ENCODE measurements at regions not wholly inside any gene's neighbourhood (a gene's known extent, or its start where the extent isn't known, plus 50 kb on each side); places are given as distances from the start of the nearest gene placed in this dataset.
A peak's percentile ranks its signal among the peaks of the same experiment; 100 is the strongest.

DNA sequence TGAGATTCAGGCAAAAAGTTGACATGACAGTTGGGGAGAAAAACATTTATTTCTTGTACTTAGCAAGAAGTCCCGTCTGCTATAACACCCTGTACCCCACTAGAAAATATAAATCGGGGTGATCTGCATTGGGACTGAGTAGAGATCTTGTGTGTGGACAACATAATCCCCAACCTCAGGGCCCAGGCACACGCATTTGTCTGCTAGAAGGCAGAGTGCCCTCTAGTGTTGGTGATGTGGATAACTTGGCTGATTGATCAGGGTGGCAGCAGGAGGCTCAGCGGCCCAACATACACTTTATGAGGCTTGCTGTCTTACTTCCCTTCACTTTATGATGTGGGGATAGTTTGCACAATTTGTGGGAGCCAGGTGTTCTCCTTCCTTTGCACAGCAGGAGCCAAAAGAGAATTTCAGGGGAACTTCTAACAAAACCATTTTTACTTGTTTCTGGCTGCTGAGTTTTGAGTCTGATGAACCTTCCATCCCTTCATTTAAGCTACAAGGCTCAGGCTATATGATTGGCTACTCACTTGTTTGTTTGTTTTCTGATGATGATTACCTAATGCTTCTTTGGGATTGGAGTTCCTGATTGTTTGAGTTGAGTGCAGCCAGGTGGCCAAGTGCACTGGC is 263.2 kb downstream of the DMAC1 start:
- H3K4me3 ChIP-seq (ENCODE audit: low read length, poor library complexity, severe bottlenecking) = no peak overlapping the region
- H4K20me1 ChIP-seq (ENCODE audit: insufficient read depth, low read length, poor library complexity, severe bottlenecking) = no peaks in the 10 kb centered on the region
- no peak overlapping the region for H2AFZ ChIP-seq (ENCODE audit: low read length)

DNA sequence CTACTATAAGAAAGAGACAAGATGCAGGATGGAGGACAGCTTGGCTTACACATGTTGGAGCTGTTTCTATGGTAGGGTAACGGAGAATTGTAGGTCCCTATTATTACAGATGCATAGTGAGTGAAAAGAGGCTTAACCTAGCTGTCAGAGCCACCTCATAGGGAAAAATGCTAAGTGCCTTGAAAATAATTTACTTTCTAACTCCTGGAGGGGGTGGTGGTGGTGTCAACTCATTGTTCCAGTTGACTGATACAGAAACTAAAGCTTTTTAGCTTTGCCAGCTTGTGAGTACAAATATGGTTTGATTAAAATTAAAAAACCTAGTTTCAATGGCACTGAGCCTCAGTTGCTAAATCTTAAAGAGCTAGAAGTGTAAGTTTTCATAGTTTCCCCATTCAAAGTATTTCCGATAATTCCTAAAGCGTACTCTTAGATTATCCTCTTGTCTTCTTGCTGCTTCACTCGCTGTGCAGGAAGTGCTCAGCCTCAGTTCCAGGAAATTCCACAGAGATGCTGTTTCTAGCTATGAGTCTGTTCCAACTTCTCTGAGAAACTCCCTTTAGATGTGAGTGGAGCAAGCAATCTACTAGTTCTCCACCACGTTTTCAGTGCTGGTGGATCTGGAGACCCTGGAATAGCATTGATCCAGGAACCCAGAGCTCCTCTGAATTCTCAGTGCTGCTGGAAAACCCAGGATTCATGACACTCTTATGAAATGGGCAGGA is 265.2 kb downstream of the DMAC1 start:
- Histone ChIP-seq H3K4me3 (ENCODE audit: low read length, poor library complexity, severe bottlenecking) (no peak overlapping the region), H3K27me3 (ENCODE audit: insufficient read depth, low read length, poor library complexity, severe bottlenecking) (no peaks in the 10 kb centered on the region), H3K9me2 (replicated peaks; ENCODE audit: low read depth, low read length) (no peaks in the 10 kb centered on the region), H4K20me1 (ENCODE audit: insufficient read depth, low read length, poor library complexity, severe bottlenecking) (no peaks in the 10 kb centered on the region), H3K36me3 (ENCODE audit: insufficient read depth, low read length) (no peaks in the 10 kb centered on the region), H3K4me2 (ENCODE audit: low read depth, low read length, poor library complexity, severe bottlenecking) (no peak overlapping the region), H3F3A (ENCODE audit: low read depth) (no peaks in the 10 kb centered on the region), H3K9me3 (ENCODE audit: insufficient read depth, low read depth, low read length) (no peaks in the 10 kb centered on the region), H3K79me2 (ENCODE audit: insufficient read depth, low read length) (no peaks in the 10 kb centered on the region), H3K4me1 (ENCODE audit: insufficient read depth, low read length, poor library complexity, severe bottlenecking) (no peaks in the 10 kb centered on the region), H3K9ac (ENCODE audit: low read depth, low read length, poor library complexity, severe bottlenecking) (no peak overlapping the region), H2AFZ (ENCODE audit: low read length) (no peak overlapping the region)
- TF ChIP-seq, protein P1, sequence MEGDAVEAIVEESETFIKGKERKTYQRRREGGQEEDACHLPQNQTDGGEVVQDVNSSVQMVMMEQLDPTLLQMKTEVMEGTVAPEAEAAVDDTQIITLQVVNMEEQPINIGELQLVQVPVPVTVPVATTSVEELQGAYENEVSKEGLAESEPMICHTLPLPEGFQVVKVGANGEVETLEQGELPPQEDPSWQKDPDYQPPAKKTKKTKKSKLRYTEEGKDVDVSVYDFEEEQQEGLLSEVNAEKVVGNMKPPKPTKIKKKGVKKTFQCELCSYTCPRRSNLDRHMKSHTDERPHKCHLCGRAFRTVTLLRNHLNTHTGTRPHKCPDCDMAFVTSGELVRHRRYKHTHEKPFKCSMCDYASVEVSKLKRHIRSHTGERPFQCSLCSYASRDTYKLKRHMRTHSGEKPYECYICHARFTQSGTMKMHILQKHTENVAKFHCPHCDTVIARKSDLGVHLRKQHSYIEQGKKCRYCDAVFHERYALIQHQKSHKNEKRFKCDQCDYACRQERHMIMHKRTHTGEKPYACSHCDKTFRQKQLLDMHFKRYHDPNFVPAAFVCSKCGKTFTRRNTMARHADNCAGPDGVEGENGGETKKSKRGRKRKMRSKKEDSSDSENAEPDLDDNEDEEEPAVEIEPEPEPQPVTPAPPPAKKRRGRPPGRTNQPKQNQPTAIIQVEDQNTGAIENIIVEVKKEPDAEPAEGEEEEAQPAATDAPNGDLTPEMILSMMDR (conservative IDR thresholded peaks at IDR 0.05; ENCODE audit: low read length) = no peak
- no peak for TF ChIP-seq EZH2phosphoT487 (IDR thresholded peaks at IDR 0.05; ENCODE audit: borderline replicate concordance)

More for the DNA sequence above, 263.2 kb downstream of the DMAC1 start:
- Histone ChIP-seq H3K4me1 (ENCODE audit: insufficient read depth, low read length, poor library complexity, severe bottlenecking) (peaks cover 2% of the 10 kb centered on the region), H3K27me3 (ENCODE audit: insufficient read depth, low read length, poor library complexity, severe bottlenecking) (no peaks in the 10 kb centered on the region), H3K9ac (ENCODE audit: low read depth, low read length, poor library complexity, severe bottlenecking) (no peak overlapping the region), H3F3A (ENCODE audit: low read depth) (no peaks in the 10 kb centered on the region), H3K4me2 (ENCODE audit: low read depth, low read length, poor library complexity, severe bottlenecking) (no peak overlapping the region), H3K79me2 (ENCODE audit: insufficient read depth, low read length) (no peaks in the 10 kb centered on the region), H3K9me2 (replicated peaks; ENCODE audit: low read depth, low read length) (no peaks in the 10 kb centered on the region), H3K36me3 (ENCODE audit: insufficient read depth, low read length) (no peaks in the 10 kb centered on the region), H3K9me3 (ENCODE audit: insufficient read depth, low read depth, low read length) (no peaks in the 10 kb centered on the region)
- TF ChIP-seq, protein P1 (conservative IDR thresholded peaks at IDR 0.05; ENCODE audit: low read length) = peak; percentile 89
- TF ChIP-seq EZH2phosphoT487 (IDR thresholded peaks at IDR 0.05; ENCODE audit: borderline replicate concordance) = no peak

DNA sequence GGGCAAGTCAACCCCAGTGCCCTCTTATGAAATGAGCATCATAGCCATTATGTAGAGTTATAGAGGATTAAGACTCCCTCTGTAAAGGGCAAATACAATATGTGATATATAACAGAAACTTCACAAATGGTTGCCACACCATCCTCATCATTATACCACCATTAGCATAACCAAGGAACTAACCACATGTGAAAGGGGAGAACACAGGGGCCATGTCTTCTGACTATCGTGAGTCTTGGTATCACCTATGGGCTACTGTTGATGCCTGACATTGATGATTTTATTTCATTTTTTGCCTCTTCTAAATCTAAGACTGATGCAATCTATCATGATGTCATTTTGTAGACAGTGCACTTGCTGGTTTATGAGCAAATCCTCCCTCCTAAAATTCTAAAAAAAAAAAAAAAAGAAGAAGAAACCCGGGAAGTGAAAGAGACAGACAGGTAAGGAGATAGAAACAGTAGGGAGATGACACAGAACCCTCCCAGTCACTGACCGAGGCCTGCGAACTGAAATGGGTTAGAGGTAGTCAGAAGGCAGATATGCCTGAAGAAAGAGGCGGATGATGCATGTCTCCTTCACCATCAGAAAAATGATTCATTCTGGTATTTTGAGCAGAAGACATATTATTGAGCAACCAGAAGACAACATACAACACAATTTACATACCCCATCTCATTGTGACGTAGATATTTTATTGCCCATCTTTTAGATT is 266.0 kb downstream of the DMAC1 start:
- Histone ChIP-seq H3K4me2 (ENCODE audit: low read depth, low read length, poor library complexity, severe bottlenecking) (no peak overlapping the region), H3K79me2 (ENCODE audit: insufficient read depth, low read length) (no peaks in the 10 kb centered on the region), H2AFZ (ENCODE audit: low read length) (no peak overlapping the region), H3K9me3 (ENCODE audit: insufficient read depth, low read depth, low read length) (no peaks in the 10 kb centered on the region), H3K36me3 (ENCODE audit: insufficient read depth, low read length) (no peaks in the 10 kb centered on the region), H3F3A (ENCODE audit: low read depth) (no peaks in the 10 kb centered on the region), H3K4me1 (ENCODE audit: insufficient read depth, low read length, poor library complexity, severe bottlenecking) (no peaks in the 10 kb centered on the region), H3K27me3 (ENCODE audit: insufficient read depth, low read length, poor library complexity, severe bottlenecking) (no peaks in the 10 kb centered on the region), H3K9me2 (replicated peaks; ENCODE audit: low read depth, low read length) (no peaks in the 10 kb centered on the region), H3K4me3 (ENCODE audit: low read length, poor library complexity, severe bottlenecking) (no peak overlapping the region), H3K9ac (ENCODE audit: low read depth, low read length, poor library complexity, severe bottlenecking) (no peak overlapping the region), H4K20me1 (ENCODE audit: insufficient read depth, low read length, poor library complexity, severe bottlenecking) (no peaks in the 10 kb centered on the region)
- TF ChIP-seq, protein P1 (conservative IDR thresholded peaks at IDR 0.05; ENCODE audit: low read length) = no peak
- no peak for TF ChIP-seq EZH2phosphoT487 (IDR thresholded peaks at IDR 0.05; ENCODE audit: borderline replicate concordance)

Measured in Loucy (cell line).